GM12878 (cell line): ENCODE measurements at regions not wholly inside any gene's neighbourhood (a gene's known extent, or its start where the extent isn't known, plus 50 kb on each side); places are given as distances from the start of the nearest gene placed in this dataset.

Experiments used
- ATAC-seq: fragments of 200-7000 bp; cut with Tn5 transposase; 3 replicates; pipeline ENCODE4 v1.9.1; 2020; ENCODE audit warnings: mild to moderate bottlenecking, moderate library complexity
- BruUV-seq: library from RNA; stranded (reverse); fragments of 400-500 nt; replicated peaks from 2 replicates; lab custom pipeline; 2021; lab: Mats Ljungman, UMichigan
- CTCF ChIA-PET: fragments of 300-600 bp; sonication (Branson Sonifier 250); formaldehyde crosslinking; extraction: SDS; loops from one replicate; lab custom pipeline; 2021; ENCODE audit warnings: inconsistent platforms; lab: Yijun Ruan, JAX
- POLR2A ChIA-PET: fragments of 350-600 bp; formaldehyde crosslinking; extraction: SDS; loops from one replicate; lab custom pipeline; 2021; ENCODE audit warnings: inconsistent platforms; lab: Charles Lee
- RAD21 ChIA-PET: fragments of 300-600 bp; sonication (Branson Sonifier 250); formaldehyde crosslinking; loops from one replicate; lab custom pipeline; 2023; ENCODE audit warnings: antibody characterized with exemption; ENCODE audit not compliant: unreplicated experiment; lab: Charles Lee
- SMC1A ChIA-PET: fragments of 300-600 bp; sonication (Branson Sonifier 250); formaldehyde crosslinking; loops from one replicate; lab custom pipeline; 2023; ENCODE audit not compliant: unreplicated experiment, uncharacterized antibody; lab: Charles Lee
- DNase-seq: peaks from one replicate; pipeline ENCODE4 v3.0.0-alpha.2; 2011; ENCODE audit warnings: low read depth, low spot score
- FAIRE-seq: peaks from 3 replicates; lab custom pipeline; 2011; peaks lifted over from hg19 to GRCh38; lab: Jason Lieb, UNC
- H2AFZ ChIP-seq: 2 replicates; pipeline ENCODE4 v1.6.0; 2011; ENCODE audit warnings: low read depth, low read length, control low read depth; ENCODE audit not compliant: control insufficient read depth
- H3K27ac ChIP-seq: 2 replicates; pipeline ENCODE4 v1.5.1; 2011; ENCODE audit warnings: control low read depth; ENCODE audit not compliant: control insufficient read depth, insufficient read depth
- H3K27me3 ChIP-seq, 2 experiments: replicated peaks in 1 of 2; 2 replicates each; pipeline versions ENCODE4 v1.6.0 to v1.6.1; 2011; ENCODE audit warnings: low read length in 1 of 2; ENCODE audit not compliant: control insufficient read depth in 2 of 2, insufficient read depth in 2 of 2
- H3K36me3 ChIP-seq, 2 experiments: 2 replicates each; pipeline ENCODE4 v1.5.1; 2011; ENCODE audit warnings: low read length in 1 of 2; ENCODE audit not compliant: control insufficient read depth in 2 of 2, insufficient read depth in 2 of 2
- H3K4me1 ChIP-seq: 2 replicates; pipeline ENCODE4 v1.6.1; 2011; ENCODE audit warnings: mild to moderate bottlenecking, low read length, moderate library complexity, mixed read lengths; ENCODE audit not compliant: control insufficient read depth, insufficient read depth
- H3K4me2 ChIP-seq: 2 replicates; pipeline ENCODE4 v1.6.0; 2011; ENCODE audit warnings: control low read depth; ENCODE audit not compliant: control insufficient read depth, insufficient read depth
- H3K4me3 ChIP-seq: fragments of 200-600 bp; sonication (generic); 2 replicates; pipeline ENCODE4 v1.5.1; 2016
- H3K79me2 ChIP-seq: 2 replicates; pipeline ENCODE4 v1.6.0; 2011; ENCODE audit warnings: low read length; ENCODE audit not compliant: control insufficient read depth, insufficient read depth
- H3K9ac ChIP-seq: 2 replicates; pipeline ENCODE4 v1.8.0; 2011; ENCODE audit warnings: low read length, control low read depth, mixed read lengths; ENCODE audit not compliant: control insufficient read depth, insufficient read depth
- H3K9me3 ChIP-seq: replicated peaks from 3 replicates; pipeline ENCODE4 v1.5.1; 2011; ENCODE audit warnings: mild to moderate bottlenecking, low read length; ENCODE audit not compliant: control insufficient read depth, insufficient read depth
- H4K20me1 ChIP-seq: 2 replicates; pipeline ENCODE4 v1.6.0; 2011; ENCODE audit not compliant: control insufficient read depth, insufficient read depth
- BMI1 ChIP-seq: fragments of 450-650 bp; IDR thresholded peaks from 2 replicates; pipeline ENCODE4 v1.6.1; 2016; ENCODE audit warnings: mild to moderate bottlenecking, moderate library complexity, borderline replicate concordance
- CBX5 ChIP-seq: sonication (generic); IDR thresholded peaks from 2 replicates; pipeline ENCODE4 v1.6.1; 2016; ENCODE audit warnings: low read depth, moderate library complexity, mild to moderate bottlenecking, inconsistent platforms
- CHD2 ChIP-seq: IDR thresholded peaks from 2 replicates; pipeline ENCODE4 v1.6.1; 2011; ENCODE audit warnings: low read depth, low read length, improper control_type of control experiment, borderline replicate concordance
- EGR1 ChIP-seq, 2 experiments: IDR thresholded peaks; 1 replicate in 1 of 2; 2 replicates in 1 of 2; pipeline ENCODE4 v1.6.1; 2011 to 2012; ENCODE audit warnings: low read depth in 2 of 2, low read length in 2 of 2, borderline replicate concordance in 1 of 2, mild to moderate bottlenecking in 1 of 2, moderate library complexity in 1 of 2
- FOXK2 ChIP-seq: fragments of 450-650 bp; IDR thresholded peaks from 2 replicates; pipeline ENCODE4 v1.6.1; 2017; ENCODE audit warnings: mild to moderate bottlenecking, moderate library complexity
- LARP7 ChIP-seq: fragments of 450-650 bp; IDR thresholded peaks from 2 replicates; pipeline ENCODE4 v1.6.1; 2017; ENCODE audit warnings: mild to moderate bottlenecking
- MTA2 ChIP-seq: fragments of 450-650 bp; IDR thresholded peaks from 2 replicates; pipeline ENCODE4 v1.6.1; 2016; ENCODE audit warnings: low read depth, mild to moderate bottlenecking, moderate library complexity
- POLR2AphosphoS5 ChIP-seq: IDR thresholded peaks from 2 replicates; pipeline ENCODE4 v1.6.1; 2011; ENCODE audit warnings: mild to moderate bottlenecking, low read length, inconsistent platforms
- RCOR1 ChIP-seq: conservative IDR thresholded peaks from 2 replicates; pipeline ENCODE4 v1.6.1; 2012; ENCODE audit warnings: low read depth, low read length, improper control_type of control experiment
- SREBF1 ChIP-seq: IDR thresholded peaks from 2 replicates; pipeline ENCODE4 v1.6.1; 2012; ENCODE audit warnings: mild to moderate bottlenecking, low read length
- ZNF24 ChIP-seq: fragments of 450-650 bp; IDR thresholded peaks from 2 replicates; pipeline ENCODE4 v1.6.1; 2017; ENCODE audit warnings: antibody characterized with exemption, mild to moderate bottlenecking
- ZNF384 ChIP-seq: IDR thresholded peaks from 2 replicates; pipeline ENCODE4 v1.6.1; 2012; ENCODE audit warnings: low read depth, mild to moderate bottlenecking, low read length, improper control_type of control experiment, borderline replicate concordance
- ZZZ3 ChIP-seq: IDR thresholded peaks from 2 replicates; pipeline ENCODE4 v1.6.1; 2011; ENCODE audit warnings: low read depth; ENCODE audit not compliant: control insufficient read depth, insufficient read length
- WGBS: methylation state at CpG from one replicate; pipeline ENCODE4 v1.1.6; 2016; ENCODE audit warnings: low lambda C conversion rate; ENCODE audit not compliant: insufficient replicate concordance, insufficient coverage; ENCODE audit errors: missing lambda C conversion rate; 5-methylcytosine and 5-hydroxymethylcytosine counted together
- in situ Hi-C: fragments of 300-500 bp; cut with MboI; formaldehyde crosslinking; loops from 9 replicates; pipeline ENCODE4 v1.14.3; 2018; ENCODE audit warnings: mixed read lengths
- intact Hi-C: fragments of 100-400 bp; cut with micrococcal nuclease; formaldehyde crosslinking; loops from one replicate; pipeline ENCODE4 v1.14.2; 2022; ENCODE audit not compliant: unreplicated experiment
- TF ChIP-seq, protein P1 (sequence below): fragments of 150-350 bp; IDR thresholded peaks from 2 replicates; pipeline ENCODE4 v1.6.1; 2014; ENCODE audit warnings: mild to moderate bottlenecking, low read depth, low read length
- TF ChIP-seq, protein P2 (sequence below): fragments of 450-650 bp; IDR thresholded peaks from 2 replicates; pipeline ENCODE4 v1.6.1; 2017; ENCODE audit warnings: mild to moderate bottlenecking, moderate library complexity
- TF ChIP-seq, protein P3 (sequence below): IDR thresholded peaks from 2 replicates; pipeline ENCODE4 v1.6.1; 2011; ENCODE audit warnings: low read depth, mild to moderate bottlenecking, low read length, moderate library complexity, borderline replicate concordance; ENCODE audit errors: extremely low read depth
- TF ChIP-seq, protein P4 (sequence below): fragments of 450-650 bp; formaldehyde crosslinking; IDR thresholded peaks from 2 replicates; pipeline ENCODE4 v1.5.0; 2022; ENCODE audit warnings: mild to moderate bottlenecking, missing genetic modification characterization

DNA sequence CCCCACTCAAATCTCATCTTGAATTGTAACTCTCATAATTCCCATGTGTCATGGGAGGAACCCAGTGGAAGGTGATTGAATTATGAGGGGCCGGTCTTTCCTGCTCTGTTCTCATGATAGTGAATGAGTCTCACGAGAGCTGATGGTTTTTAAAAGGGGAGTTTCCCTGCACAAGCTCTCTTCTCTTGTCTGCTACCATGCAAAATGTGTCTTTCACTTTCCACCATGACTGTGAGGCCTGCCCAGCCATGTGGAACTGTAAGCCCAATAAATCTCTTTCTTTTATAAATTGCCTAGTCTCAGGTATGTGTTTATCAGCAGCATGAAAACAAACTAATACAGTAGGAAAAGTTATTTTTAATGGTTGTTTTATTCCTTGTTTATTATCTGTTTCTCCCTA is 146.0 kb downstream of the FSCB start:
- ATAC-seq: no peak
- Histone ChIP-seq H3K4me1 (no peaks in the 10 kb centered on the region), H3K27ac (no peak overlapping the region), H3K4me3 (no peak overlapping the region), H3K36me3 (no peaks in the 10 kb centered on the region), H2AFZ (no peak overlapping the region), H3K4me2 (no peak overlapping the region), H3K9ac (no peak overlapping the region), H3K27me3 (no peaks in the 10 kb centered on the region), H3K9me3 (no peaks in the 10 kb centered on the region), H4K20me1 (no peaks in the 10 kb centered on the region), H3K79me2 (no peaks in the 10 kb centered on the region)
- POLR2A ChIA-PET: no interaction called here
- in situ Hi-C loops: no loop called here
- intact Hi-C loops: no loop called here
- 19% methylated on average over 2 of the region's 2 CpGs for whole genome bisulfite sequencing
- DNase-seq: no peak
- no peak for FAIRE-seq
- SMC1A ChIA-PET: no interaction called here
- RAD21 ChIA-PET: no interaction called here
- CTCF ChIA-PET: no interaction called here
- BruUV-seq: no TSS peak
- TF ChIP-seq BMI1 (no peak), LARP7 (no peak), SREBF1 (no peak), POLR2AphosphoS5 (no peak), MTA2 (no peak), FOXK2 (no peak), ZZZ3 (no peak), CHD2 (no peak), ZNF384 (no peak), ZNF24 (no peak), CBX5 (no peak), EGR1 (IDR thresholded peaks at IDR 0.05; ENCODE audit: borderline replicate concordance in 1 of 2, low read depth in 2 of 2, low read length in 2 of 2) (no peak), RCOR1 (no peak)
- TF ChIP-seq, protein P1, sequence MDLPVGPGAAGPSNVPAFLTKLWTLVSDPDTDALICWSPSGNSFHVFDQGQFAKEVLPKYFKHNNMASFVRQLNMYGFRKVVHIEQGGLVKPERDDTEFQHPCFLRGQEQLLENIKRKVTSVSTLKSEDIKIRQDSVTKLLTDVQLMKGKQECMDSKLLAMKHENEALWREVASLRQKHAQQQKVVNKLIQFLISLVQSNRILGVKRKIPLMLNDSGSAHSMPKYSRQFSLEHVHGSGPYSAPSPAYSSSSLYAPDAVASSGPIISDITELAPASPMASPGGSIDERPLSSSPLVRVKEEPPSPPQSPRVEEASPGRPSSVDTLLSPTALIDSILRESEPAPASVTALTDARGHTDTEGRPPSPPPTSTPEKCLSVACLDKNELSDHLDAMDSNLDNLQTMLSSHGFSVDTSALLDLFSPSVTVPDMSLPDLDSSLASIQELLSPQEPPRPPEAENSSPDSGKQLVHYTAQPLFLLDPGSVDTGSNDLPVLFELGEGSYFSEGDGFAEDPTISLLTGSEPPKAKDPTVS: no peak
- TF ChIP-seq, protein P2, sequence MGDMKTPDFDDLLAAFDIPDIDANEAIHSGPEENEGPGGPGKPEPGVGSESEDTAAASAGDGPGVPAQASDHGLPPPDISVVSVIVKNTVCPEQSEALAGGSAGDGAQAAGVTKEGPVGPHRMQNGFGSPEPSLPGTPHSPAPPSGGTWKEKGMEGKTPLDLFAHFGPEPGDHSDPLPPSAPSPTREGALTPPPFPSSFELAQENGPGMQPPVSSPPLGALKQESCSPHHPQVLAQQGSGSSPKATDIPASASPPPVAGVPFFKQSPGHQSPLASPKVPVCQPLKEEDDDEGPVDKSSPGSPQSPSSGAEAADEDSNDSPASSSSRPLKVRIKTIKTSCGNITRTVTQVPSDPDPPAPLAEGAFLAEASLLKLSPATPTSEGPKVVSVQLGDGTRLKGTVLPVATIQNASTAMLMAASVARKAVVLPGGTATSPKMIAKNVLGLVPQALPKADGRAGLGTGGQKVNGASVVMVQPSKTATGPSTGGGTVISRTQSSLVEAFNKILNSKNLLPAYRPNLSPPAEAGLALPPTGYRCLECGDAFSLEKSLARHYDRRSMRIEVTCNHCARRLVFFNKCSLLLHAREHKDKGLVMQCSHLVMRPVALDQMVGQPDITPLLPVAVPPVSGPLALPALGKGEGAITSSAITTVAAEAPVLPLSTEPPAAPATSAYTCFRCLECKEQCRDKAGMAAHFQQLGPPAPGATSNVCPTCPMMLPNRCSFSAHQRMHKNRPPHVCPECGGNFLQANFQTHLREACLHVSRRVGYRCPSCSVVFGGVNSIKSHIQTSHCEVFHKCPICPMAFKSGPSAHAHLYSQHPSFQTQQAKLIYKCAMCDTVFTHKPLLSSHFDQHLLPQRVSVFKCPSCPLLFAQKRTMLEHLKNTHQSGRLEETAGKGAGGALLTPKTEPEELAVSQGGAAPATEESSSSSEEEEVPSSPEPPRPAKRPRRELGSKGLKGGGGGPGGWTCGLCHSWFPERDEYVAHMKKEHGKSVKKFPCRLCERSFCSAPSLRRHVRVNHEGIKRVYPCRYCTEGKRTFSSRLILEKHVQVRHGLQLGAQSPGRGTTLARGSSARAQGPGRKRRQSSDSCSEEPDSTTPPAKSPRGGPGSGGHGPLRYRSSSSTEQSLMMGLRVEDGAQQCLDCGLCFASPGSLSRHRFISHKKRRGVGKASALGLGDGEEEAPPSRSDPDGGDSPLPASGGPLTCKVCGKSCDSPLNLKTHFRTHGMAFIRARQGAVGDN: no peak
- TF ChIP-seq, protein P3, sequence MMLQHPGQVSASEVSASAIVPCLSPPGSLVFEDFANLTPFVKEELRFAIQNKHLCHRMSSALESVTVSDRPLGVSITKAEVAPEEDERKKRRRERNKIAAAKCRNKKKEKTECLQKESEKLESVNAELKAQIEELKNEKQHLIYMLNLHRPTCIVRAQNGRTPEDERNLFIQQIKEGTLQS: no peak
- TF ChIP-seq, protein P4, sequence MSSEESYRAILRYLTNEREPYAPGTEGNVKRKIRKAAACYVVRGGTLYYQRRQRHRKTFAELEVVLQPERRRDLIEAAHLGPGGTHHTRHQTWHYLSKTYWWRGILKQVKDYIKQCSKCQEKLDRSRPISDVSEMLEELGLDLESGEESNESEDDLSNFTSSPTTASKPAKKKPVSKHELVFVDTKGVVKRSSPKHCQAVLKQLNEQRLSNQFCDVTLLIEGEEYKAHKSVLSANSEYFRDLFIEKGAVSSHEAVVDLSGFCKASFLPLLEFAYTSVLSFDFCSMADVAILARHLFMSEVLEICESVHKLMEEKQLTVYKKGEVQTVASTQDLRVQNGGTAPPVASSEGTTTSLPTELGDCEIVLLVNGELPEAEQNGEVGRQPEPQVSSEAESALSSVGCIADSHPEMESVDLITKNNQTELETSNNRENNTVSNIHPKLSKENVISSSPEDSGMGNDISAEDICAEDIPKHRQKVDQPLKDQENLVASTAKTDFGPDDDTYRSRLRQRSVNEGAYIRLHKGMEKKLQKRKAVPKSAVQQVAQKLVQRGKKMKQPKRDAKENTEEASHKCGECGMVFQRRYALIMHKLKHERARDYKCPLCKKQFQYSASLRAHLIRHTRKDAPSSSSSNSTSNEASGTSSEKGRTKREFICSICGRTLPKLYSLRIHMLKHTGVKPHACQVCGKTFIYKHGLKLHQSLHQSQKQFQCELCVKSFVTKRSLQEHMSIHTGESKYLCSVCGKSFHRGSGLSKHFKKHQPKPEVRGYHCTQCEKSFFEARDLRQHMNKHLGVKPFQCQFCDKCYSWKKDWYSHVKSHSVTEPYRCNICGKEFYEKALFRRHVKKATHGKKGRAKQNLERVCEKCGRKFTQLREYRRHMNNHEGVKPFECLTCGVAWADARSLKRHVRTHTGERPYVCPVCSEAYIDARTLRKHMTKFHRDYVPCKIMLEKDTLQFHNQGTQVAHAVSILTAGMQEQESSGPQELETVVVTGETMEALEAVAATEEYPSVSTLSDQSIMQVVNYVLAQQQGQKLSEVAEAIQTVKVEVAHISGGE: no peak
